Activated CD8-positive, alpha-beta memory T cell treated with anti-CD3 and anti-CD28 coated beads, Interleukin-2, amount 10 ng/mL, durations not matched to agents 7 days and 5 days (primary cell): ENCODE measurements at regions not wholly inside any gene's neighbourhood (a gene's known extent, or its start where the extent isn't known, plus 50 kb on each side); places are given as distances from the start of the nearest gene placed in this dataset.

Experiments used
- ATAC-seq: fragments of 150-1000 bp; cut with Tn5 transposase; one replicate; pipeline ENCODE4 v1.10.0; 2021; ENCODE audit warnings: moderate library complexity
- CTCF ChIA-PET: fragments of 350-600 bp; sonication (Branson Sonifier 250); formaldehyde crosslinking; loops from one replicate; lab custom pipeline; 2021; ENCODE audit warnings: antibody characterized with exemption; lab: Charles Lee
- DNase-seq: peaks from one replicate; pipeline ENCODE4 v3.0.0-alpha.2; 2020
- H3K27ac Mint-ChIP-seq: one replicate; pipeline ENCODE4 v1.8.0; 2021; ENCODE audit warnings: mild to moderate bottlenecking, mixed read lengths
- H3K27me3 Mint-ChIP-seq: one replicate; pipeline ENCODE4 v1.8.0; 2021; ENCODE audit warnings: mixed read lengths
- H3K36me3 Mint-ChIP-seq: one replicate; pipeline ENCODE4 v1.8.0; 2021; ENCODE audit warnings: mild to moderate bottlenecking, mixed read lengths
- H3K4me1 Mint-ChIP-seq: one replicate; pipeline ENCODE4 v1.8.0; 2021; ENCODE audit warnings: mixed read lengths
- H3K4me3 Mint-ChIP-seq: one replicate; pipeline ENCODE4 v1.8.0; 2021; ENCODE audit warnings: mild to moderate bottlenecking, moderate library complexity, mixed read lengths
- H3K9me3 Mint-ChIP-seq: one replicate; pipeline ENCODE4 v1.8.0; 2022; ENCODE audit warnings: low read depth, mixed read lengths

DNA sequence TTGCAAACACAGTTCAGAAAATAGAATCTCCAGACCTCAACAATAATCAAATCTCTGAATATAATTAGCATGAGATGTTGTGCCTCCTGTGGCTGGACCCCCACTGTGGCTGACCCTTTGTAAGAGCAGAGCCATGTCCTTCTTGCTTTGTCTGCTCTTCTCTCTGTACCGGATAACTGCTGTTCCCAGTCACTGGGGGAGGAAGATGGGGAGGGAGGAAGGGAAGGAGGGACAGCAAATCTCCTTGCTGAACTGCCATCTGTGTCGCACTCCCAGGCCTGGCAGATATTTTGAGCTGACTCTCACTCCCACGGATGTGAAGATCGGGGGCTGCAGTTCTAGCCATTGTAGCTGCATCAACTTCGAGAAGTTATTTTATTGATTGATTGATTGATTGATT lies 319.0 kb upstream of the CXCR4 start:
- ATAC-seq (no peak), DNase-seq (no peak)
- CTCF ChIA-PET, result no interaction called here
- no peaks in the 10 kb centered on the region for H3K4me1 Mint-ChIP-seq
- no peak overlapping the region for H3K4me3 Mint-ChIP-seq
- H3K27ac Mint-ChIP-seq, result no peak overlapping the region
- peaks cover 16% of the 10 kb centered on the region for H3K27me3 Mint-ChIP-seq
- H3K9me3 Mint-ChIP-seq, result no peaks in the 10 kb centered on the region
- no peaks in the 10 kb centered on the region for H3K36me3 Mint-ChIP-seq

DNA sequence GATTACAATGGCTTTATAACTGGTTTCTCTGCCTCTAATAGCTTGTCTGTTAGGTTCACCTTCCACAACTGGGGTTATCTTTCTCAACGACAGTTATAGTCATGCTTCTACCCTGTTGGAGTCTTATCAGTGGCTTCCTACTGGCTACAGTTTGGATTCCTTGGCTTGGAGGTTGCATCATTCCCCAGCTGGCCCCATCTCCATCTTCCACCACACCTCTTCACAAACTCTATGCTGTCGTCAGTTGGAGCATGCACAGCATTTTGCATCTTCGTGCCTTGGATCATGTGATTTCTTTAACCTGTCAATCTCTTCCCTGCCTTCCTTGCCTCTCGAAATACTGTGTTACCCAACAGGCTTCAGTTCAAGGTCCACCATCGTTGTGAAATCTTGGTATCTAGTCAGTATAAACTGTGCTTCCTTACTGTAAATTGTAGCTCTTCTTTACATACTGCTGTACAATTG lies 316.3 kb upstream of the CXCR4 start:
- DNase-seq (no peak), ATAC-seq (no peak)
- Mint-ChIP-seq H3K9me3 (no peaks in the 10 kb centered on the region), H3K4me1 (no peaks in the 10 kb centered on the region), H3K27ac (no peak overlapping the region), H3K36me3 (no peaks in the 10 kb centered on the region), H3K4me3 (no peak overlapping the region), H3K27me3 (peaks cover 12% of the 10 kb centered on the region)
- CTCF ChIA-PET, result no interaction called here

DNA sequence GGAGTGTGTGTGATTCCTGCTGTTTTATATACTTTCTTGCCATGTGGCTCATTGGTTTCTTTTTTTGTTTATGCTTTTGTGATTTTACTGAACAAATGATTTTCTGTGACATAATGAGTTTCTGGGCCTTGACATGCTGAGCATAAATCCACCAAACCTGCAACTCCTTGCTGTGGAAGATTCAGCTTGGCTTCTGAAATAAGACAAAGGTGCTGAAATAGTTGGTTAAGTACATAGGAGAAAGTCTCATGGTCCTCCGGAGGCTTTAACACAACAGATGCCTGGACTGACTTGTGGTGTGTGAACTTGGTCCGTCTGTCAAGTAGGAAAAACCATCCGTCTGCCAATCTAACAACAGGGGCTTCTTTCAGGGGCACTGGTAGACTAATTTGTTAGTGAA lies 315.3 kb upstream of the CXCR4 start:
- Mint-ChIP-seq H3K27ac (no peak overlapping the region), H3K4me1 (no peaks in the 10 kb centered on the region), H3K36me3 (no peaks in the 10 kb centered on the region), H3K27me3 (peaks cover 15% of the 10 kb centered on the region), H3K4me3 (no peak overlapping the region), H3K9me3 (no peaks in the 10 kb centered on the region)
- ATAC-seq, result no peak
- no peak for DNase-seq
- CTCF ChIA-PET, result no interaction called here

DNA sequence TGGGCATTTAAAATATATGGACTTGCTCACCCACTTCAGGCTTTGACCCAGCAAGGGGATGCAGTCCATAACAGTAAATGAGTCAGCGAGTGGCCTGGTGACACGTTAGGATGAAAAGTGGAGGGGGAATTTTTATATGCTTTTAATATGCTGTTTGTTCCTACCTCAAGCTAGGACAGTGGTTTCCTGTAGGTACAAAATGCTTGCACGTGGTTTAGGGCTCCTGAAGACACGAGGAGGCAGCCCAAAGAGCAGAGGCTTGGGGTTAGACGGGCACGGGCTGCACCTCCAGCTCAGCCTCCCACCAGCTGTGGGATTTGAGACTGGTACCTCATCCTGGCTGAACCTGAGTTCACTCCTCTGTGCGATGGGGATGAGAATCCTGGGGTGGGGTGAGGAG lies 306.2 kb upstream of the CXCR4 start:
- CTCF ChIA-PET, result interaction anchor here (0.7 to 3.3 kb wide), 11 partner anchors 11 to 1415 kb away, joined by 3 to 17 read pairs (median 4); no protein-coding TSS in a partner anchor
- no peak for DNase-seq
- H3K27ac Mint-ChIP-seq, result no peak overlapping the region

DNA sequence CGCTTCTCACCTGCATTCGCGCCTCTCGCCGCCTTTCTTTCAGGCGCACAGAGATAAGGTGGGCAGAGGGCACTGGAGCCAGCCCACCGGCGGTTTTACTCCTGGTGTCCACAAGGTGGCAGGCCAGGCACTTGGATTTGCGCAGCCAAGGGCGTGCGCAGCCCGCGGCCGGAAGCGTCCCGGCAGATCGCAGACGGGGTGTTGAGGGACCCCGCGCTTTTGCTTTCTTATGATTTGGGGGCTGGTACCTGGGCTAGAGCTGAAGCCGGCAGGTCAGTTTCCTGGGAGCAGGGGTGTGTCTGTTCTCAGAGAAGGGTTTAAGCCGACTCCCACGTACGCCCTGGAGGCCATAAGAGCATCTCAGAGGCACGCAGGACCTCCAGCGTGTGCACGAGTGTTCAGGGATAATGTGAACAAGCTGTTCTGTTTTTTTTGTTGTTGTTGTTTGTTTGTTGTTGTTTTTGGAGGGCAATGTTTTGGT lies 305.6 kb upstream of the CXCR4 start:
- CTCF ChIA-PET, result interaction anchor here (0.6 to 3.3 kb wide), 13 partner anchors 12 to 1415 kb away, joined by 3 to 17 read pairs (median 3); no protein-coding TSS in a partner anchor
- Mint-ChIP-seq H3K27me3 (peaks cover 72% of the 10 kb centered on the region), H3K4me1 (peaks cover 22% of the 10 kb centered on the region), H3K36me3 (no peaks in the 10 kb centered on the region), H3K9me3 (no peaks in the 10 kb centered on the region), H3K27ac (peak overlapping the region; percentile 36), H3K4me3 (peak overlapping the region; percentile 78)
- peak; percentile 99 for ATAC-seq
- peak; percentile 88 for DNase-seq

More for the DNA sequence above, 306.2 kb upstream of the CXCR4 start:
- Mint-ChIP-seq H3K4me3 (peak overlapping the region; percentile 78), H3K4me1 (peaks cover 22% of the 10 kb centered on the region), H3K9me3 (no peaks in the 10 kb centered on the region), H3K36me3 (no peaks in the 10 kb centered on the region), H3K27me3 (peaks cover 71% of the 10 kb centered on the region)
- ATAC-seq, result peak; percentile 24

DNA sequence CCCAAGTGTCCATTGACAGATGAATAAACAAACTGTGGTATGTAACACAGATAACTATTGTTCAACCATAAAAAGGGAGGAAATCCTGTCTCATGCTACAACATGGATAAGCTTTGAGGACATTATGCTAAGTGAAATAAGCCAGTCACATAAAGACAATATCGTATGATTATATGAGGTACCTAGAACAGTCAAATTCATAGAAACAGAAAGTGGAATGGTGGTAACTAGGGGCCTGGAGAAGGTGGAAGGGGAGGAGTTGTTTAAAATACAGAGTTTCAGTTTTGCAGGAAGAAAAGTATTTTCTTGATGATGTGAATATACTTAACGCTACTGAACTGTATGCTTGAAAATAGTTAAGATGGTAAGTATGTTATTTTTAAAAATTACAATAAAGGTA lies 304.6 kb upstream of the CXCR4 start:
- Mint-ChIP-seq H3K4me1 (peaks cover 22% of the 10 kb centered on the region), H3K9me3 (no peaks in the 10 kb centered on the region), H3K4me3 (no peak overlapping the region), H3K36me3 (no peaks in the 10 kb centered on the region), H3K27ac (no peak overlapping the region), H3K27me3 (peaks cover 80% of the 10 kb centered on the region)
- ATAC-seq (no peak), DNase-seq (no peak)
- CTCF ChIA-PET, result interaction anchor here (1.4 to 3.3 kb wide), 3 partner anchors 26 to 1416 kb away, joined by 4 to 17 read pairs (median 4); no protein-coding TSS in a partner anchor

DNA sequence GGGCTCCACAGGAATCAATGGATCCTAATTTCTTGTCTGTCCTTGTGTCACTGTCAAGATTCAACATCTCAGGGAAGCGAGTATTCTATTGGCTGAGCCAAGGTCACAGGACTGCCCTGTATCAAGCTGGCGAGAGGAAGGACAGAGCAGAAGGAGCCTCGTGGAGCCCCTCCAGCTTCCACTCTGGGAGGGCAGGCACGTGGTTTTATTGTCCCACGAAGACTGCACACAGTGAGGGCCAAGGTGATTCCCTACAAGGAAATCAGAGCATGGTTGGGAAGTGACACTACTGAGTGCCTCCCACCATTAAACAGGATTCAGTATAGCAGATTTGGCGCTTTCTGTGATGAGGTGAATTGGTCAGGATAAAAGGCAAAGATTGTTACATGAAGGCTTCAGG lies 302.4 kb upstream of the CXCR4 start:
- Mint-ChIP-seq H3K9me3 (no peaks in the 10 kb centered on the region), H3K27ac (no peak overlapping the region), H3K4me3 (no peak overlapping the region), H3K27me3 (peaks cover 74% of the 10 kb centered on the region), H3K36me3 (no peaks in the 10 kb centered on the region), H3K4me1 (peaks cover 22% of the 10 kb centered on the region)
- ATAC-seq (no peak), DNase-seq (no peak)
- CTCF ChIA-PET, result no interaction called here

DNA sequence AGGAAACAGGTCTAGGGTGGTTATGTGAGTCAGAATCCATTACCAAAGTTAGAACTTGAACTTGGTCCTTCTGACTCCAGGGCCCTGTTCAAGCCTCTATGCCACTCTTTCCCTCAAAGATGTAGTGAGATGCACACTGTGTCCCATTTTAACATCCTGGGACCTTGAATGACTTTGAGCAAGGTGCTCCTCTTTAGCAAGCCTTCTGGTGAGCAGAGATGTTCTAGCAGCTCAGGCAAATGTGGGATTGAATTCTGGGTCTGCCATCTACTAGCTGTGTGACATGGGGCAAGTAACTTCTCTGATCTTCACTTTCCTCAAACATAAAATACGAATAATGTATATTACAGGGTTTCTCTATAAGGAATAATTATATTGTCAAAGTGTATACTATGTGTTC lies 294.0 kb upstream of the CXCR4 start:
- Mint-ChIP-seq H3K27ac (no peak overlapping the region), H3K27me3 (peaks cover 49% of the 10 kb centered on the region), H3K4me3 (no peak overlapping the region), H3K9me3 (no peaks in the 10 kb centered on the region), H3K36me3 (no peaks in the 10 kb centered on the region), H3K4me1 (peaks cover 6% of the 10 kb centered on the region)
- ATAC-seq (no peak), DNase-seq (no peak)
- CTCF ChIA-PET, result no interaction called here

DNA sequence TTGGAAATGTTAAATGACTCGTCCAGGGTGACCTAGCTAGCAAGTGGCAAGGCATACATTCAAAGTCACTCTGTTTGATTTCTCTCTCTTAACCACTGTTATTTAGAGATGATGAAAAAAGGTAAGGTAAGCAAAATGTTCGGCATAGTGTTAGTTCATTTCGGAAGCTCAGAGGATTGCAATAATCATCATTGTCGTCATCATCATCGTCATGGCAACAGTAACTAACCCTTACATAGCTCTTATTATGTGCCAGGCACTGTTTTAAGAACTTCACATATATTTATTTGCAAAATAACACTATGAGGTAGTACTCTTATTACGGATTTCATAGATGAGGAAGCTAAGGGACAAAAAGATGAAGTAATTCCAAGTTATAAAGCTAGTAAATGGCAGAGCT lies 292.7 kb upstream of the CXCR4 start:
- DNase-seq (no peak), ATAC-seq (no peak)
- H3K9me3 Mint-ChIP-seq, result no peaks in the 10 kb centered on the region
- peaks cover 48% of the 10 kb centered on the region for H3K27me3 Mint-ChIP-seq
- CTCF ChIA-PET, result interaction anchor here (1.0 kb wide), 1 partner anchor 13 kb away, joined by 4 read pairs; no protein-coding TSS in a partner anchor
- H3K27ac Mint-ChIP-seq, result no peak overlapping the region
- H3K4me3 Mint-ChIP-seq, result no peak overlapping the region
- H3K4me1 Mint-ChIP-seq, result peaks cover 6% of the 10 kb centered on the region
- no peaks in the 10 kb centered on the region for H3K36me3 Mint-ChIP-seq

DNA sequence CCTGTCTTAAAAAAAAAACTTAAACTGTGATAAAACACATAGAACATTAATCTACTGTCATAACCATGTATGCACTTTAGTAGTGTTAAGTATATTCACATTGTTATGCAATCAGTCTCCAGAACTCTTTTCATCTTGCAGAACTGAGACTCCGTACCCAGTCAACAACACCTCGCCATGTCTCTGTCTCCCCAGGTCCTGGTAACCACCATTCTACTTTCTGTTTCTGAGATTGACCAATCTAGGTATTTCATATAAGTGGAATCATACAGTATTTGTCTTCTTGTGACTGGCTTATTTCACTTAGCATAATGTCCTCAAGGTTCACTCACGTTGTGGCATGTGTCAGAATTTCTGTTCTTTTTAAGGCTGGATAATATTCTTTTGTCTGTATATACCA lies 290.8 kb upstream of the CXCR4 start:
- no peak for DNase-seq
- CTCF ChIA-PET, result no interaction called here
- Mint-ChIP-seq H3K4me3 (no peak overlapping the region), H3K9me3 (no peaks in the 10 kb centered on the region), H3K4me1 (peaks cover 6% of the 10 kb centered on the region), H3K27ac (no peak overlapping the region), H3K27me3 (peaks cover 62% of the 10 kb centered on the region), H3K36me3 (no peaks in the 10 kb centered on the region)
- no peak for ATAC-seq

DNA sequence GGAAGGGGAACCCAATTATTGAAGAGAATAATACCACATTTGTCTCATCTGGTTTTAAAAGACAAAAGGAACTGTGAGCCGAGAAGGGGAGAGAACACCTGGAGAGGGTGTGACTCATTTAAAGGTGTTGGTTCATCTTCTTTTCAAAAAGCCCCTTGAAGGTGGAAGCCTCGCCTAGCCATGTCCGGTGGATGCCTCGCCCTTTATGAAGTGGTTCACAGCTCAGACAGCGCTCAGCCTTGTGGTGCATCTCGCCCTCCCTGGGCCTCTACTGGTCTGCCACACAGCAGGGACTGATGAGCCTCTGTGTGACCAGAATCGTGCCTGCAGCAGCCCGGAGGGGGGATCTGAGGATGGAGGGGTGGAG lies 290.0 kb upstream of the CXCR4 start:
- Mint-ChIP-seq H3K27ac (no peak overlapping the region), H3K27me3 (peaks cover 66% of the 10 kb centered on the region), H3K9me3 (no peaks in the 10 kb centered on the region), H3K4me3 (no peak overlapping the region), H3K36me3 (no peaks in the 10 kb centered on the region), H3K4me1 (peaks cover 6% of the 10 kb centered on the region)
- CTCF ChIA-PET, result no interaction called here
- no peak for DNase-seq
- no peak for ATAC-seq

DNA sequence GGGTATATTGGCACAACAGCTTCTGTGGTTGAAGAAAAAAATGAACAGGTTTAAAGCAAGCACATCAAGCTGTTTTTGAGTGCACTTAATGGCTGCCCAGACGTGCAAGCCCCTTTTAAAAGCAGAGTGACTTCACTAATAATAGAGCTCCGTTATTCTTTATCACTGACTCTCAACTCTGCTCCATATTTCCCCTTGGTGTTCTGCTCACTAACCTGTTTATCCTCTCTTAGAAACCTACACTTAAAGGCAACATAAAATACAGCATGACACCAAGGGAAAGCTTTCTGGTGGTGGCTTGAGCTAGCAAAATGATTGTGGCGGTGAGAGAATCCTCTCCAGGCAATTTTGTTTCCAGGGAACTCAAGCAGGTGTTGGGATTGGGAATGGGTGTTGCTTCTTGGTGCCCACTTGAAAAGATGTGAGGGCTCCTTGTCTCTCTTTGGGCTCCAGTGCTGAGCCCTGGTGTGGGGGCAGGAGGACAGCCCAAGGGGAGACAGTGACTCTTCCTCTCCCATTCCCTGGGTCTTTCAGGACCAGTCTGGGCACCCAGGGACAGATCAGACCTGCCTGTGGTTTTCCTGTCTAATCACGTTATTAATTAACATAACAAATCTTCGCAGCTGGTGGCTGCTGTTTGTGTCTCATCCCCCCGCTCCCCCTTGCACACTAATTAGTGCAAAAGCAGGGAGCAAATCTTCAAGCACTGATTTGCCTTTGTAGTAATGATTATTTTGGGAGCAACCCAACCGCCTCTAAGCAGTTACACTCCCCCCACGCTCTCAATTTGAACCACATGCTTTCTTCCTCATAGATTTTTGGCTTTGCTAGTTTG lies 289.4 kb upstream of the CXCR4 start:
- ATAC-seq (no peak), DNase-seq (no peak)
- CTCF ChIA-PET, result no interaction called here
- no peaks in the 10 kb centered on the region for H3K36me3 Mint-ChIP-seq
- no peak overlapping the region for H3K4me3 Mint-ChIP-seq
- H3K9me3 Mint-ChIP-seq, result no peaks in the 10 kb centered on the region
- H3K4me1 Mint-ChIP-seq, result peaks cover 6% of the 10 kb centered on the region
- H3K27me3 Mint-ChIP-seq, result peaks cover 70% of the 10 kb centered on the region
- H3K27ac Mint-ChIP-seq, result no peak overlapping the region

DNA sequence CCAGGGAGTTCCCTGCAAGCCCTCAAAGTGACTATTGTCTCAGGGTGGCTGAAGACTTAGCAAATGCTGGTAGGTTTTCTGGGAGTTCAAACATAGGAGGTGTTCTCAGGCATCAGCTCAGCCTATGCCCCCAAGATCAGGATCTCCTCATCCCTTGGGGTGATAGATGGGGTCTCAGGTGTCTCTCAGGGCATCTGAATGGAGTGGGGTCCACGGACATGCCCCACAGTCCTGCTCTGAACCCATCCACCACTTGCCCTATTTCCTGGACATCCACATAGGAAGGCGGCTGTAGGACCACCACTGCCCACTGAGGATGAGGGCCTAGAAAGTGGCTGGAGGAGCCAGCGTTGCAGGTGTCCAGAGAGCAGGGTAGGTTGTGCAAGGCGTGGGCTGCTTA lies 287.0 kb upstream of the CXCR4 start:
- Mint-ChIP-seq H3K27ac (no peak overlapping the region), H3K4me1 (peaks cover 6% of the 10 kb centered on the region), H3K27me3 (peaks cover 76% of the 10 kb centered on the region), H3K9me3 (no peaks in the 10 kb centered on the region), H3K4me3 (no peak overlapping the region), H3K36me3 (no peaks in the 10 kb centered on the region)
- CTCF ChIA-PET, result no interaction called here
- ATAC-seq (no peak), DNase-seq (peak; percentile 26)

DNA sequence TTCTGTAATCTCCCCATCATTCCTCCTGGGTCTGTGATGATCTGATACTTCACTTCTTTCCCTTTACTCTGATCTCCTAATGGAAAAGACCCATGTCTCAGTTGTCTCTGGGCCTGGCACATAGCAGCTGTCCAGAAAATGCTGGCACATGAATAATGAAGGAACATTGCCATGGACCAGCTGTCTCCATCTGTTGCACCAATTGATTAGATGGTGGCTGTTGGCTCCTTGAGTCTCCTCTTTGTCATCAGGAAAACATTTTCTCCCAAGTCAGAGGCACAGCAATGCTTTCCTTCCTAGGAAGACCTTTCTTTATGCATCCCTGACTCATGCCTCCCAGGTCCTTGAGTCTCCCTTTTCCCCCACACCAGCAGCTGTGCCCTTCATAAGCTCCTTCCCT lies 286.2 kb upstream of the CXCR4 start:
- peaks cover 76% of the 10 kb centered on the region for H3K27me3 Mint-ChIP-seq

More for the DNA sequence above, 286.2 kb upstream of the CXCR4 start:
- Mint-ChIP-seq H3K4me1 (peaks cover 6% of the 10 kb centered on the region), H3K27ac (no peak overlapping the region), H3K9me3 (no peaks in the 10 kb centered on the region), H3K4me3 (no peak overlapping the region), H3K36me3 (no peaks in the 10 kb centered on the region)
- ATAC-seq (no peak), DNase-seq (peak; percentile 4)
- CTCF ChIA-PET, result interaction anchor here (0.8 to 1.1 kb wide), 2 partner anchors 13 to 19 kb away, joined by 3 to 4 read pairs; no protein-coding TSS in a partner anchor
